NCI-H1930 (cell line): ENCODE measurements at regions not wholly inside any gene's neighbourhood (a gene's known extent, or its start where the extent isn't known, plus 50 kb on each side); places are given as distances from the start of the nearest gene placed in this dataset.
"Not testable (repeated sequence)": the region's sequence is repeated elsewhere in the genome, so short reads cannot be mapped to it uniquely, and the experiment has no call there.

Source experiments
- DNase-seq, 2 experiments: peaks; one replicate each; lab custom pipeline; 2025; lab: John Stamatoyannopoulos, UW

DNA sequence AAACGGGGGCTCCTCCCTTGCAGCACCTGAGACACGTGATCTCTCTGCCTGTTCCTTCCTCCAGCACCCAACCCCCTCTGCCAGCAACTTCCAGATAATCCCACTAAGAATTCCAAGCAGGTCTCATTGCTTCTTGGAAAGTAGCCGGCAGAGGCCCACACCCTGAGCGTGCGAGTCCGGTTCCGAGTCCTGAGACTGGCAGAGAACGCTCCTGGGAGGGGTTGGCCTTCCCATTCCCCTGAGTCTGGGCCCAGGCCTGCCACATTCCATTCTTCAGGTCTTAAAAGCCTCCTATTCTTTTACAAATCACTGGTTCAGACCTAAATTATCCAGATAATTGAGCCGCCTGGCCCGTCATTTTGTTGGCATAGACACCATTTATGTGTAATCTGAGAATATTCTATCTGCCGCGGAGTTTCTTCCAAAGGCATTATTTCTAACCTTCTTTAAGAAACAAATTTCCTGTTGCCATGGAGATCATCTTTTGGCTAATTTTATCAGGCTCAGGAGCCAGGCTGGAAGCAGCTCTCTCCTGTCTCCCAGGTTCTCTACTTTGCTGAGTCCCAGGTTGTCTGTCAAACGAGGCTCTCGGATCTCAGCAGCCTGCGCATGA is 165.4 kb downstream of the MYCN start:
- DNase-seq: no peak

DNA sequence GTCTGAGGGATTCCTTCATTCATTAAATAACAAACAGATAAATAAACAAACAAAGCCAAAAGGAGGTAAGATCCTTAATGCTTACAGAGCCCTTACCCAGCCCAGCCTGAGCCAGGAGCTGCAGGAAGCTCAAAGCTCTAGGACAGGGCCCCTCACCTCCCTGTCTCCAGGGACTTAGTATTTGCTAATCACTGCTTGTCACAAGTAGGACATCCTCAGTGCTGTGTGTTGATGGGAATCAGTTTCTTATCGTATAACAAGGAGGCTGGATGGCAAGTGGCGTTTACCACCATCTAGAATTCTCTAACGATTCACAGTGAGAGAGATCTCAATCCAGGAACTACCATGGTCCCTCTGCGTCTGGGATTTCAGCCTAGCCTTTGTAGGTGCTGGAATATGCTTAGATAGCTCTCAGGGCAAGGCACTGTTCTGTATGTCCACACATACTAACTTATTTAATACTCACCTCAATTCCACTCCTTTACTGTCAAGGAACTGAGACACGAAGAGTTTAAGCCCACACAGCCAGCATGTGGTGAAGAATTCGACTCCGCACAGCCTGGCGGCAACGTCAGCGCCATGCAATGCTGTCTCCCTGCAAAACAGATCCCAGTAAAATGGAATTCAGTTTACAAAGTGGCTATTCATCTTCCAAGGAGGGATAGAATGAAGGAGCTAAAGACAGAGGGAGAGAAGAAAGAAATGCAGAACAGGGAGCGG is 164.8 kb downstream of the MYCN start:
- no peak for DNase-seq

DNA sequence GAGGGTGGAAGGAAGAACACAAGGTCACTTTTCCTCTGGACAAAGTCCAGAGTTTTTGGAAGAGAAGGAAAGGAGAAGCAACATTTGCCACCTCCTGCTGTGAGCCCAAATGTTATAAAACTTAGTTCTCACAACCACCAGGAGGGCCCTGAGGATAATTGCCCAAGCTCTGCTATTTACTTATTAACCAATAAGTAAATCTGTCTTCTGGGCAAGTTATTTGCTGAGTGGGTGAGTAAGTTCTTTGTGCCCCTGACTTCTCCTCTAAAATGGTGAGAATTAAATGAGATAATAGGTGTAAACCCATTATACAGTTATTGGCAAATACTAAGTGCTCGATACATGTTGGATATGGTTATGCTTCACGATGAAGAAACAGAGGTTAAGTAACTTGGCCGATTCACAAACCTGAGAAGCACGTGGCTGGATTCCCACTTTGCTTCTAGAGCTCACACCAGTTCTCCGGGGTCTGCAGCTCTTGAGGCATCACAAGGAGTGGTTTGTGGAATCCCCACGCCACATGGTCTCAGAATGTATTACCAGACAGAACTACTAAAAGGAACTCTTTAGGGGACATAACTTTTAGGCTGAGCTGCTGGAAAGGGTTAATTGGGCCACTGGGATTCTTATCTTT is 164.1 kb downstream of the MYCN start:
- no peak for DNase-seq

DNA sequence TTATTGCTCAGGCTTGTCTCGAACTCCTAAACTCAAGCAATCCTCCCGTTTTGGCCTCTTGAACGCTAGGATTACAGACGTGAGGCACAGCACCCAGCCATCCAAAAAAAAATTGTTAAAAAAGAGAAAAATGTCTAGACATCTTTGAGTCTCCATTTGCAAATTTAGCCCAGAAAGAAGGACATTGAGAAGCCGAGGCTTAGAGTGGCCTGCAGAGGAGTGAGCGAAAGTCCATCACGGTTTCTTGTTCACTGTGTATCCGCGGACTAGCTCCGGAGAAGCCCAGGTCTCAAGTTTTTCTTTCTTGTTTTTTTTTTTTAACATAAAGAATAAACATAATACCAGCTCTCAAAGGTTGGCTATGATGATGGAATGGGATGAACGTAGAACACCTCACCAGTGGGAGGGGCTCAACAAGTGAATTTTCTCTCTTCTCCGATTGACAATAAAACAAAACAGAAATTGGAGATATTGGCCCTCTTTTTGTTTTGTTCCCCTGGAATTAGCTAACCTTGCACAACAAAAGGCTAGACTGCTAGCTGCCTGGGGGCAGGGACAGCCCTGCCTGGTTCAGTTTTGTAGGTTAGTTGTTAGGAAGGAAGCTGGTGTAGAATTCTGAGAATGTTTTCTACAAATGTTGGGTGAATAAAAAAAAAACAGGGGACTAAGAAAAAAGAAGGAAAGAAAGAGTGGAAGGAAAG is 163.4 kb downstream of the MYCN start:
- DNase-seq: no peak

DNA sequence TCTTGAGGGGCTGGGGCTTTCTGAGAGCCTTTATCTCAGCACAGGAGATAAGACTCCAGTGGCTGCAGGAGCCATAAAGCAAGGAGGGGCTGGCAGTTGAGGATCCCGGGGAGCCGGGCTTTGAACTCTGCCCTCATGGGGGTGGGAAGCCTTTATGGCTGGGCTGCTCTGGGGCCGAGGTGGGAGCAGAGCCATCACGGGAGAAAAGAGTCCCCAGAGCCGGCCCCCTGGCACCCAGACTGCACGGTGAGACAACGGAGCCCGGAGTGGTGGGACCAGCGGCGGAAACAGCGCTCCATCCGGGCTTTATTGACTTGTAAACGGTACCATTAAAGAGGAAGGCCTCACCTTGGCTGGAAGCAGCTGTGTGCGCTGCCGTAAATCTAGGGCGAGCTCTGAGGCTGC is 162.6 kb downstream of the MYCN start:
- no peak for DNase-seq

DNA sequence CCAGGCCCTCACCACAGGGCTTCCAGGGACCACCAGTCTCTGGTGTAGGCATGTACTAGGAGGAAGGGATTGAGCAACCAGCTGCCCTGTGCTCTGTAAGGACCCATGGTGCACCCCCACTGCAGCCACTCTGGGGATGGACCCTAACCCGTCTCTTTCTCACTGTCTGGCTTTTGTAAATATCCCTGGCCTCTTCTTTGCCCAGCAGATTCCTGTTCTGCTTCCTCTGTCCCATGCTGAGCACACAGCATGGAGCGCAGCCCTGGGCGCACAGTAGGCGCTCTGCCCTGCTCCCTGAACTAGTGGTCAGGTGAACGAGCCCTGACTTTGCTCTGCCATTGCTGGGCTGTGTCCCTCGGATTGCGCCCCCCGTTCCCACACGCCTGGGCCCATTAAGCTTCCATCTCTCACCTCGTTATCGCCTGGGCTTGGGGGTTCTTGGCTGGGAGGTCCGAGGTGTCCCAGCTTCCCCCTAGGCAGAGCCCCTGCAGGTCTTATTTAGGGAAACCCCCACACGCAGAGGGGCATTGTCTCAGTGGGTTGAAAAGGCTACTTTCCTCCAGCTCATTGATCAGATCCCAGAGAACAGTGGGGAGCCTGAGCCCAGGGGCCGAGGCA is 162.1 kb downstream of the MYCN start:
- DNase-seq: no peak

DNA sequence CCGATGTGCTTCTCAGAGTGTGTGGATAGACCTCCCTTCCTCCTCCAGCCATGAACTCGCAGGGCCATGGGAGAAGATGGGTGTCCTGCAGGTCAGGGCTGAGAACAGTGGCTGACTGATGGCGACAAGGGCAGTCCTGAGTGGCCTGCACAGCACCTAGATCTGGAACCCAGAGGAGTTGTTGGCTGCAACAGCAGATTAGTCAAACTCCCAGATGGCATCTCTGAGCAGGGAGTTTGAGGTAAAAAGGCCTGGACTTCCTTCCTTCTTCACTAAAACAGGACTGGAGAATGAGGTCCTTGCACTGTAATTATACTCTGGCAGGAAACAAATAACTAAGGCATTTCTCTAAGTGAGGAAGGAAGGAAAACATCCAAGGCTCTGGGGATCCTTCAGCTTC is 160.8 kb downstream of the MYCN start:
- DNase-seq: no peak

DNA sequence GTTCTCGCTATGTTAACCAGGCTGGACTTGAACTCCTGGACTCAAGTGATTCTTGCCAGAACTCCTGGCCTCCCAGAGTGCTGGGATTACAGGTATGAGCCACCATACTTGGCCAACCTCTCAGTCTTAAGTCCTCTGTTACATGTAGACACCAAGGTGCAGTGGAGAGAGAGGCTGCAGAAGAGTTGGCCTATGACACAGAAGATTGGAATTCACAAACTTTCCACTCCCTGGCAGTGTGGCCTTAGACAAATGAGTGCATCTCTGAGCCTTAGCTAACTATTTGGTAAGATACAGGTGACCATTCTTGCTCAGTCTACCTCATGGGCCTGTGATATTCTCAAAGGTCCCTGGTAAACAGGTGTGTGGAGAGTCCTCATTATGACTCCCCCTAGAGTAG is 159.7 kb downstream of the MYCN start:
- DNase-seq: no peak

DNA sequence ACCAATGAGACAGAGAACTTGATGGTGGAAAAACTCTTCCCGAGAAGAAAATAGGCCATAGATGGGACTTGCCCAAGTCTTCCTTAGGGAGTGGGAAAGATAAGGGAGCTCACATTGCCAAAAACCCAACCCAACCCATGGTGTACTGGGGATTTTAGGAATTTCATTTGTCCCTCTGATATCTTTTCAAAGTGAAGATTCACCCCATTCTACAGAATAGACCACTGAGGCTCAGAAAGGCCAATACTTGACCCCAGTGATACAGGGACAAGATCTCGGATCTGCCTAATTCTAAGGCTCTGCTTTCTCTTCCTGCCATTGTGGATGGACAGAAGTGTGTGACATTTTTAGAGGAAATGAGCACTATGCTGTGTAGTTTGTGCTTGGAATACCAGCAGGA is 159.0 kb downstream of the MYCN start:
- no peak for DNase-seq

DNA sequence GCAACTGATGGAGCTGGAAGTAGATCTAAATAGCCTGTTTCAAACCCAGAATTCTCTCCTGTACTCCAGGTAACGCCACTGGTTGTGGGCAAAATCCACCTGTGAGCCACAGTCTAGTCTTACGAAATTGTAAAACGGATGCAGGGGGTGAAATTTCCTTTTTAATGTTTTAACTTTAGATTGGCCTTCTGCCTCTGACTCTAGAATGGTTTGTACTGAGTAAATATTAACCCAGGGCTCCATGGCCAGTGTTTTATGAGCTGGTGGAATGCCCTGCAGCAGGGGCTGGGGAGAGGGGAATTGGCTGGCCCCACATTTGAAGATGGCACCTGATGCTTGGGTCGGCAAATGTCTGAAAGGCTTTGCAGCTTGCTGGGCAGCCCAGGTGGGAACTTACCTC is 156.6 kb downstream of the MYCN start:
- DNase-seq: no peak

DNA sequence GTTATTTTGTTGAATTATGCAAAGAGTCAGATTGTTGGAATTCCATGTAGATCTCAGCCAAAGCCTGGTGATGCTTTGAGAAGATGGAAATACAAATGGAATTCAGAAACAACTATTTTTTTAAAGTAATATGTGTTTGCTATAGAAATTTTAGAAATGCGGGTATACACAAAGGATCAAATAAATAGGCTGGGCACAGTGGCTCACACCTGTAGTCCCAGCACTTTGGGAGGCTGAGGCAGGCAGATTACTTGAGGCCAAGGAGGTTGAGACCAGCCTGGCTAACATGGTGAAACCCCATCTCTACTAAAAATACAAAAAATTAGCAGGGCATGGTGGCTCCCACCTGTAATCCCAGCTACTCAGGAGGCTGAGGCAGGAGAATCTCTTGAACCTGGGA is 155.1 kb downstream of the MYCN start:
- not testable (repeated sequence) for DNase-seq

DNA sequence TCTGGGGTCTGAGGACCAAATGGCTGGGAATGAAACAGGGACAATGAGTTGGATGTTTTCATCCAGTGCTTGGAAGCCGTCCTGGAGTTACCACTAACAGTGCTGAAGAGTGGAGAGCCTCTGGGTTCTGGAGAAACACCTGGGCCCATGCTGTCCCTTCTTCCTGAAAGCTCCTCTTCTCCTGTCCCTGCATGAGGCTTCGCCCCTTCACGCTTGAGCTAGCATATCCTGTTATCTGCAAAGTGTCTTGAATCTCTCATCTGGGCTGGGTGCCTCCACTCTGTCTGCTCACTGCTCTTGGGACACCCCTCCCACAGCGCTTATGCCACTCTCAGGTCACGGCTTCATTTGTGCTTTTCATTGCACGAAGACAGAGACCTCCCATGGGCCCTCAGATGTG is 154.5 kb downstream of the MYCN start:
- no peak for DNase-seq

DNA sequence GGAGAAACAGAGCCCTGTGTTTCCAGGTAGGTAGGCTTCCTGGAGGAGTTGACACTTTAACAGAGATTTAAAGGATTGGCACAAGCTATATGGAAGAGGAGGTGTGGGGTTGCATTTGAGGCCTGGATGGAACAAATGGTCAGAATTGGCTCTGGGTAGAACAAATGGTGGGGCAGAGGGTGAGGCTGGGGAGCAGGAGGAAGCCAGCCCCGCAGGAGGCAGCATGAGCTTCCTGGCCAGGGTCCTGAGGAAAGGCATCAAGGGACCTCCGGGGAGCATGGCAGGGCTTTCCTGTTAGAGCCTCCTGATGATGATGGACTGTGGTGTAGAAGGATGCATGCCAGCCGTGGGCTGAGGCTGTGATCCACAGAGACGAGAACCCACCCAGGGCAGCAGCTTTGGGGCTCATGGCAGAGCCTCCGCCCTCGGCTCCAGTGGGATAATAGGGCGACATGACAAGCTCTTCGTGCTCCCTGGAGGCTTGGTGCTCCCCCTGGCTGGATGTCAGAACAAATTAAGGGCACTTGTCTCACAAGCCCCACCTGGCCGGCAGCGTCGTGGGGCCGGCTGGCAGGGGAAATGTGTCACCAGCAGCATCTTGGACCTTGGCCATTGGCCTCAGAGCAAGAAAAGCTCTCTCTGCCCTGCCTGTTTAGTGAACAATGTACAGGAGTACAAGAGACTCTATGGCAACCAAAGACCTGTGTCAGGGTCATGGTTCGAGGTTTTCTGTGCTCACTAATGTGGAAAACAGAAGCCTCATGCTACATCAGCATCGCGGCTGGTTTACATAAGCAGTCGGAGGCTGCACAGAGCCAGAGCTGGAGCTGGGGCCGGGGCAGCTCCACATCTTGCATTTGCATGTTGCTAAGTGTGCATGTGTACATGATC is 153.5 kb downstream of the MYCN start:
- no peak for DNase-seq

DNA sequence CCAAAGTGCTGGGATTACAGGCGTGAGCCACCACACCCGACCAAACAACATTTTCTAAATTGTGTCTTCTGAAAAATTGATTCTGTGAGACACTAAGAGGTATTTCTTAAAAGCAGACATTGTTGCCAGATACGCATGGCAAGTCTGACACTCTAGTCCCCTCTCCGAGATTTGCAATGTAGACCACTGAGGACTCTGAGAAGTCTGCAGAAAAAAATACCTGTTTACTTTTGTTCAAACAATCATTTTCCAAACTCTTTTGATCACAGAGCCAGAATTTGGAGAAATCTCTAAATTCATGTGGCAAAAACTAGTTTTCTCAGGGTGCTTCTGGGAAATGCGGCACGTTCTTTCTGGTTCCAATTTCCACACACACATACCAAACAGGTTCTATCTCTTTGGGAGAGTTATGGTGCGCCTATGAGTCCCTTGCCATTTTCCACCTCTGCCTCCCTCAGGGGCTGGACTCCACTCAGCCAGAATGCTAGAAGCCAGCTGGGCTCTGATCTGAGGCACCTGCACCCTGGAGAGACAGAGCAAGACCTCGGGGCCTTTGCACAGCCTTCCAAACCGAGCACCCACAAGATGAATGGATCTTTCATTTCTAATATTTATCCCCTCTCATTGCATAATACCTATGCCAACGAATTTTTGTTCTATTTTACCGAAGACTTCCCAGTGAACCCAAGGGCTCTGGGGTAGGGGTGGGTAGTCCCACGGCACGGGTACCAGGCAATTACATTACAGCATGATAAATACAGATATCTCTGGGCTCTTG is 152.7 kb downstream of the MYCN start:
- no peak for DNase-seq

DNA sequence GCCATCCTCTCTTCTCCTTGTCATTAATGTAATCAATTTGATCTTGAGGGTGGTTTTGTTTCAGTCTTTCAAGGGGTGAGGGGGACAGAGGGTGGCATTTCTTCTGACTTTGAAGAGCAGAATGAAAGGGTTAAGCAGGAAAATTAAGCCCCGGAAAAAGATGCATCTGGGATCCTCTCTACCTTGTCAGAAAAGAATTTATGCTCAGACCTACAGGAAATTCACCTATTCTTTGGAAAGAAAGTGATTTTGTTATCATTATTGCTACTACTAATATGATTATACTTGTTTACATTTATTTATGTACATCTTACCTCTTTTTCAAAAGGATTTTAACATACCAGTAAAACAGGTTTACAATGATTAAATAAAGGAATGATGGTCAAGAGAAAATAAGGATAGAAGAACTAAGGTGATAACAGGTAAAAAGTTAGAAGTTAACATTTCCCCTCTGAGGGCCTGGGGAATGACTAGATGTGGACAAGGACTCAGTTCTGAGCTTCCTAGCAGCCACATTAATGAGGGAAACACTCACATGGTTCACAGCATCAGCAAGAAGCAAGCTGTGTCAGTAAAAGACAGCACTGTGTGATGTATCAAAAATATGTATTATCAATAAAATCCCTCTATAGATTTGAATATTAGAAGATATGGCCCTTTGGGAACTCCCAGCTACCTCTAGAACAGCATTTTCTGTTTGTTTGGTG is 151.4 kb downstream of the MYCN start:
- DNase-seq: no peak

DNA sequence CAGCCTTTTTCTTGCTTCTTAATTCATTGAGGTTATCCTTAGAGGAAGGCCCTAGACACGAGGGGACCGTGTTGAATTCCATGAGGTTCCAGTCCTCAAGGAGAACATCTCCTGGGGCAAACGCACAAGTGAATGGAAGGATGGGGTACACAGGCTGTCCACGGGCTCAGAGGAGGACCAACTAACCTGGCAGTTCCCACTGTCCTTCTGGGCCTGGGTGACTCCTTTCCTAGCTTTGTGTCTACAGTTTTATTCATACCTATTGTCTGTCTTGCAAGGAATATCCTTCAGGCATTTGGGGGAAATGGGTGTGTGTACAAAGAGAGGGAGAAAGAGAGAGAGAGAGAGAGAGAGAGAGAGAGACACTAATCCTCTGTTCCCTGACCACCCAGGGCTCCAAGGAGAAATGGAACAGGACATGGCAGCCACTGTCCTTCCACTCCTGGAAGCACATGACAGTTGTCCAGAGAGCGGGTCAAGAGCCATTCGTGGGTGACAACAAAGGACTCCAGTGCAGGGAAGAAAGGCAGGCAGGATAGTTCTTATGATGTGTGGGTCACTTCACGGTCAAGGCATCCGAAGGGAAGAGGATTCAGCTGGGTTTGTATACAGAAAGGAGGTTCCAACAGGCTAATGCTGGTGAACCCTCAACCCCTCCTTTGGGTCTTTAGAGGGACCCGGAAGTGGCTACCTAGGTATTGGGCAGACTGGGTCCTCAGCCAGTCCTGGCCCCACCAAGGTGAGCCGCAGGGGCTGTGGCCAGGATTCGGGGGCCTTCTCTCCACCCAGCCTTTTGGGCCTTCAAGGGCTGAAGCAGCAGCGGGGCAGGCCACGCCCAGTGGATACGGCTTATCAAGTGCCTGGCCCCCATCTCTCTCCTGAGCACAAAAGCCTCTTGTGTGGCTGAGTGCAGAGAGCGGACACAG is 150.6 kb downstream of the MYCN start:
- DNase-seq: no peak

DNA sequence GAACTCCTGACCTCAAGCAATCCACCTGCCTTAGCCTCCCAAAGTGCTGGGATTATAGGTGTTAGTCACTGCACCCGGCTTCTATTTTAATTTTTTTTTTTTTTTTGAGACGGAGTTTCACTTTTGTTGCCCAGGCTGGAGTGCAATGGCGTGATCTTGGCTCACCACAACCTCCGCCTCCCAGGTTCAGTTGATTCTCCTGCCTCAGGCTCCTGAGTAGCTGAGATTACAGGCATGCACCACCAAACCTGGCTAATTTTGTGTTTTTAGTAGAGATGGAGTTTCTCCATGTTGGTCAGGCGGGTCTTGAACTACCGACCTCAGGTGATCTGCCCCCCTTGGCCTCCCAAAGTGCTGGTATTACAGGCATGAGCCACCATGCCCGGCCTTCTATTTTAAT is 149.1 kb downstream of the MYCN start:
- DNase-seq: not testable (repeated sequence)

DNA sequence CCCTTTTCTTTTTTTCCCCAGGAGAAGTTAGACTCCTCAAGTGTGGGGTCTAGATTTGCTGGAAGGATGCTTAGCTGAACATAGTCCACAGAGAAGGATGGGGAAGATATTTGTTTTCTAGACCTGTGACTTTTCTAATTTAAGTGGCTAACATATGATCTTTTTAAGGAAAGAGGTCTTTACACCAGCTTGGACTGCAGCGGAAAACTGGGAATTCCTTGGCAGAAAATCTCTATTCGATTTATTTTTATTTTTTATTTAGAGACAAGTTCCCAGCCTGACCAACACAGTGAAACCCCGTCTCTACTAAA is 148.4 kb downstream of the MYCN start:
- DNase-seq: no peak
